ENCODE measurements at regions not wholly inside any gene's neighbourhood (a gene's known extent, or its start where the extent isn't known, plus 50 kb on each side); places are given as distances from the start of the nearest gene placed in this dataset.

DNA sequence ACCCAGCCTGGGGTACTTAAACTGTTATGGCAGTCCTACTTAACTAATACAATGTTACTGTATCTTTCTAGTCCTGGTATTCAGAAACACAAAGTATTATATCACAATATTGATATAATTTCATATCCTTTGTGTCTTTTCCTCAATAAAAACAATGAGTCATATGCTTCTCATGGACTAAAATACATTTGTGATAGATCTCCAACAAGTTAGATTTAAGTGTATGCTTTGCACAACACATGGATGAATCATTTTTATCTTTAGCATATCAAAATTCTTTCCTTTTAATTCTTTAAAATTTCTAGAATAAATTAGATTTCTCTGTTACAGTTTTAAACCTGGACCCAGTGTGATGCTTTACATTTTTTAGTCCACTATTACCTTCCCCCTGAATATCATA is 1357.8 kb upstream of the ATXN8OS start (continued):
- TF ChIP-seq ZFX (CRISPR knock-in tag; IDR thresholded peaks at IDR 0.05): no peak
- TF ChIP-seq KDM5B (IDR thresholded peaks at IDR 0.05; ENCODE audit: insufficient replicate concordance, low read depth, low read length): no peak

DNA sequence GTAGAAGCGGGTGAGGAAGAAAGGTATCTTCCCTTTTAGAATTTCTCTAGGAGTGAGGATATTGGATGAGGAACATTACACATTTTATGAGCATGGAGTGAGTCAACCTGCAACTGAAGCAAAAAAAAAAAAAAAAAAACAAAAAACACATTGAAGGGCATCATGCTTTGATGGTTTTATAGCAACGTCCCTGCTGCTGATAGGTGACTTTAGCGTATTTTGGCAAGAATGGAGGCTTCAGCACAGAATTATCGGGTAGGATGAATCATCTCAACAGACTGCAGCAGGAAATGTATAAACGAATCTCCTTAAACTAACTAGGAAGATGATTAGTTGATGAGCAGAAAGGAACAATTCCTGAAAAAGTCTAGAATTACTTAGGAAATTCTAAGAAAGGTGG is 1359.6 kb upstream of the ATXN8OS start:
- H2AFZ ChIP-seq (ENCODE audit: low read depth, low read length): peak overlapping the region; percentile 55
- CTCF ChIA-PET (ENCODE audit: low intra/inter-chr PET ratio): no interaction called here
- 3% methylated on average over 5 of the region's 5 CpGs for WGBS (ENCODE audit: insufficient coverage, low coverage, missing lambda C conversion rate)

More for the DNA sequence above, 1359.6 kb upstream of the ATXN8OS start:
- Histone ChIP-seq H3K9me1 (ENCODE audit: control insufficient read depth, insufficient read depth, low read length) (no peaks in the 10 kb centered on the region), H3K79me2 (ENCODE audit: control insufficient read depth, insufficient read depth, low read length) (no peaks in the 10 kb centered on the region), H3K4me1 (replicated peaks in 1 of 2; ENCODE audit: control insufficient read depth in 2 of 2, insufficient read depth in 2 of 2, low read length in 2 of 2) (no peaks in the 10 kb centered on the region), H3K27me3 (ENCODE audit: control insufficient read depth in 2 of 2, insufficient read depth in 2 of 2, low read length in 2 of 2) (no peaks in the 10 kb centered on the region), H3K4me2 (ENCODE audit: insufficient read depth, low read length) (no peak overlapping the region), H3K36me3 (ENCODE audit: control insufficient read depth, insufficient read depth, low read length) (no peaks in the 10 kb centered on the region), H3K9ac (ENCODE audit: insufficient read depth in 1 of 2, low read depth in 2 of 2, low read length in 2 of 2) (no peak overlapping the region), H3K9me3 (replicated peaks; ENCODE audit: control insufficient read depth, insufficient read depth, low read depth, low read length) (no peaks in the 10 kb centered on the region), H3K27ac (ENCODE audit: extremely low read depth, low read depth, low read length) (peak overlapping the region; percentile 19; the same call in 1 of the 3 replicates), H3K4me3 (no peak overlapping the region), H4K20me1 (replicated peaks; ENCODE audit: control insufficient read depth, insufficient read depth, low read length) (no peaks in the 10 kb centered on the region)
- FAIRE-seq (no peak), DNase-seq (ENCODE audit: extremely low read depth in 1 of 4, low spot score in 3 of 4) (no peak), ATAC-seq (no peak)
- POLR2A ChIA-PET: no interaction called here
- in situ Hi-C loops (cut with MboI) (no loop called here), intact Hi-C loops (cut with micrococcal nuclease) (no loop called here)
- no TSS peak for BruUV-seq (replicated peaks)
- TF ChIP-seq KLF1 (tag; IDR thresholded peaks at IDR 0.05) (no peak), SUPT5H (IDR thresholded peaks at IDR 0.05) (no peak), ZNF57 (CRISPR knock-in tag; IDR thresholded peaks at IDR 0.05) (no peak), ZNF224 (CRISPR knock-in tag; IDR thresholded peaks at IDR 0.05) (no peak), YBX1 (IDR thresholded peaks at IDR 0.05) (no peak), SMARCE1 (IDR thresholded peaks at IDR 0.05) (no peak), NR1H2 (CRISPR knock-in tag; IDR thresholded peaks at IDR 0.05) (no peak), NBN (IDR thresholded peaks at IDR 0.05; ENCODE audit: low read depth) (no peak), ASH1L (IDR thresholded peaks at IDR 0.05; ENCODE audit: borderline replicate concordance, low read depth, partially characterized antibody) (no peak), CTBP1 (IDR thresholded peaks at IDR 0.05; ENCODE audit: borderline replicate concordance) (no peak), BRD9 (IDR thresholded peaks at IDR 0.05; ENCODE audit: low read depth, partially characterized antibody) (no peak), MAFG (tag; conservative IDR thresholded peaks at IDR 0.05) (no peak), SIX5 (IDR thresholded peaks at IDR 0.05; ENCODE audit: borderline replicate concordance in 1 of 2, insufficient read depth in 1 of 2, low read depth in 1 of 2, low read length in 2 of 2) (no peak), NUFIP1 (IDR thresholded peaks at IDR 0.05; ENCODE audit: partially characterized antibody) (no peak), CREB1 (IDR thresholded peaks at IDR 0.05) (no peak), CREB1 (CRISPR knock-in tag; IDR thresholded peaks at IDR 0.05) (no peak)
- TF ChIP-seq, protein P1, sequence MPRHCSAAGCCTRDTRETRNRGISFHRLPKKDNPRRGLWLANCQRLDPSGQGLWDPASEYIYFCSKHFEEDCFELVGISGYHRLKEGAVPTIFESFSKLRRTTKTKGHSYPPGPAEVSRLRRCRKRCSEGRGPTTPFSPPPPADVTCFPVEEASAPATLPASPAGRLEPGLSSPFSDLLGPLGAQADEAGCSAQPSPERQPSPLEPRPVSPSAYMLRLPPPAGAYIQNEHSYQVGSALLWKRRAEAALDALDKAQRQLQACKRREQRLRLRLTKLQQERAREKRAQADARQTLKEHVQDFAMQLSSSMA (CRISPR knock-in tag; IDR thresholded peaks at IDR 0.05): no peak

Measured in K562 (cell line).